M059J (cell line): ENCODE measurements at regions not wholly inside any gene's neighbourhood (a gene's known extent, or its start where the extent isn't known, plus 50 kb on each side); places are given as distances from the start of the nearest gene placed in this dataset.
A peak's percentile ranks its signal among the peaks of the same experiment; 100 is the strongest.
"Not testable (repeated sequence)": the region's sequence is repeated elsewhere in the genome, so short reads cannot be mapped to it uniquely, and the experiment has no call there.

Source experiments
- DNase-seq: peaks from one replicate; pipeline ENCODE4 v3.0.0-alpha.2; 2012; ENCODE audit warnings: low read depth

DNA sequence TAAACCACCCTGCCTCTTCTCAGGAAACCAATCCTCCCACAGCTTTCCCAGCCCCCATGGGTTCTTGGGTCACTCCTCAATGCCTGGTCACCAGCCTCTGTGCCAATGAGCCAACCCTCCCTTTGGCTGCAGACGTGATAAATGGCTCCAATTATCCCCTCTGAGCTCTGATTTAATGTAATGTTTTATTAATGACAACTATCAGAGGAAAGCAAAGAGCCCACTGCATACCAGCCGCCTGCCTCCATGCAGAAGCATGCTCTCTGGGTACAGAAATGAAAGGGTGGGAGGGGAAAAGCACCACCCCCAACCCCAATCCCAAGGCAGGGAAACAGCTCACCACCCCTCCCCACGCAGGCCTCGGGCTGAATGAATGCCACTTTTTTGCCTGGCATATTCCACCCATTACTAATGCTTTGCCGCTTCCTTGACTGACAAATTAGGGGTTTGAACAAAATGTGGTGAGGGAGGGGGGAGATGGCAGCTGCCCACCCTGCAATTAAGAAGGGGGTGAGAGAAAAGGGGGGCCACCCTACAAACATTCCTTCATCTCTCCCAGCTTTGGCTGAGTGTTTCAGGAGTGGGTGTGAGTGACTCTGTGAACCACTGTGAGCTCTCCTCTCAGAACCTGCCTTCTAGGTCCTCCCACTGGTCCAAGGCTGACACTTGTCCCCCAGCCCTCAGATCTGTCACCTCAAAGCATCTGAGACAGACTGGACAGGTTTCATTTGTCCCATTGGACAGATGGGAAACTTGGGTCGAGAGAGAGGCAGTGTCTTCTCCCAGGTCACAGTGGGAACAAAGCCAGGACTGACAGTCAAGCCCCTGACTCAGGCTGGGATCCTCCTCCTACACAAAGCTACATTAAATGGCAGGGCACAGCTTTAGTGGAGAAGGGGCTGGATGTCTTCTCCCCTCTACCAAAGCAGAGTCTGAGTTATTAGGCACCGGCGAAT, 161.5 kb downstream of the TMEM132E start:
- no peak for DNase-seq

DNA sequence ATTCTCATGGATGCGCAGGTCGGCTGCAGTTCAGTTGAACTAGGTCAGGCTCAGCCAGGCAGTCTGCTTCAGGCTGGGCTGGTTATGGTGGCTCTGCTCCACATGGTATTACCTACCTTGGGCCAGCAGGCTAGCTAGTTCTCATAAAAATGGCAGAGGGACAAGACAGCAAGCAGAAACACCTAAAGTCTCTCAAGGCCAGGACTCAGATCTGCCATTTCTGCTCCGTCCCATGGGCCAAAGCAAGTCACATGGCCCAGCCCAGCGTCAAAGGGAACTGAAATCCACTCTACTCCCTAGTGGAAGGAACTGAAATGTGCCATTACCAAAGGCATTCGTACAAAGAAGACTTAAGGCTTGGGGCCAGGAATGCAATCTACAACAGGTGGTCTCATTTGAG, 160.0 kb downstream of the TMEM132E start:
- DNase-seq = no peak

DNA sequence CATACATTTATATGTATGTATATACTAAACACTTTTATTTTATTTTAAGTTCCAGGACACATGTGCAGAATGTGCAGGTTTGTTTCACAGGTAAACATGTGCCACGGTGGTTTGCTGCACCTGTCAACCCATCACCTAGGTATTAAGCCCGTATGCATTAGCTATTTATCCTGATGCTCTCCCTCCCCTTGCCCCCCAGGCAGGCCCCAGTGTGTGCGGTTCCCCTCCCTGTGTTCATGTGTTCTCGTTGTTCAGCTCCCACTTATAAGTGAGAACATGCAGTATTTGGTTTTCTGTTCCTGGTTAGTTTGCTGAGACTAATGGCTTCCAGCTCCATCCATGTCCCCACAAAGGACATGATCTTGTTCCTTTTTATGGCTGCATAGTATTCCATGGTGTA, 158.3 kb downstream of the TMEM132E start:
- DNase-seq = not testable (repeated sequence)

DNA sequence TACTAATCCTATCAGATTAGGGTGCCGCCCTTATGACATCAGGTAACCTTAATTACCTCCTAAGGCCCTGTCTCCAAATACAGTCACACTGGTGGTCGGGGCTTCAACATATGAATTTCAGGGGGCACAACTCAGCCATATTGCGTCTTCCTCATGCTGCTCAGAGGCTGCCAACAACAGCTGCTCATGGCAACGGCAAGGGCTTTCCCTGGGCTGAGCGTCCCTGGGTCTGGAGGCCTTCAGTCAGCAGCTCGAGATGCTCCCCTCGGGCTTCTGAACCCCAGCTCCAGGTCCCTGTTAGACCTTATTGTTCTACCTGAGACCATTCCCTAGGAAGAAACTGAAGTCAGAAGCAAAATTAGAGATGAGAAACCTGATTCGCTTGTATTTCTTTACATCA, 157.2 kb downstream of the TMEM132E start:
- no peak for DNase-seq

DNA sequence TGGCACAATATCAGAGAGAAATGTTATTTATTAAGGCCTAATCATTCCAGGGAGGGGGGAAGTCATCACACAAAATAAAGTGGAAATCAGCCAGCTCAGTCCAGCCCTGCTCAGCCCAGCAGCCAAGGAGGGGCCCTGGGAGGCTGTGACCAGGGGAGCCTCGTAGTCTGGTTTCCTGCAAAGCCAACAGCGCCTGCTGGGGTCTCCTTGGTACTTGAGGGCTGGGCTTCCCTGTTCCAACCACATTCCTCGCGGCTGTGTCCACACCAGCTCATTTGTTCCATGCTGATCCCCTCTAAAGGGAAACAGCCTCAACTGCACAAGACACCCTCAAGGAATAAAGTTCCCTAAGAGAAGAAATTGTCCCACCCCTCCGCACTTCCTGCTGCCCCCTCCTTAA, 154.0 kb downstream of the TMEM132E start:
- no peak for DNase-seq

DNA sequence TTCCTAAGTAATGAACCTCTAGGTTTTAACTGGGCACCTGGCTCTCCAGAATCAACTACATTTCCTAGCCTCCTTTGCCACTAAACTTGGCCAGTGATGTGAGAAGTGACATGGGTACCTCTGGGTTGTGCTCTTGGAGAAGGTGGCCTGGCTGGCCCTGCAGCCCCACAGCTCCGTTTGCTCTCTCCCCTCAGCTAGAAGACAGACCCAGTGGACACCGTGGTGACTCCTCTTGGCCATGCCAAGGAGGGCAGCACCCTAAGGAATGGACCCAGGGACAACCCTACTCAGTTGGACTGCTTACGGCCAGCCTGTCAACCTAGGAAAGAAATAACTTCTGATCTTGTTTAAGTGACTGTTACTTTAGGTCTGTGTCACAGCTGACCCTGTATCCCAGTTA, 151.4 kb downstream of the TMEM132E start:
- DNase-seq = no peak

DNA sequence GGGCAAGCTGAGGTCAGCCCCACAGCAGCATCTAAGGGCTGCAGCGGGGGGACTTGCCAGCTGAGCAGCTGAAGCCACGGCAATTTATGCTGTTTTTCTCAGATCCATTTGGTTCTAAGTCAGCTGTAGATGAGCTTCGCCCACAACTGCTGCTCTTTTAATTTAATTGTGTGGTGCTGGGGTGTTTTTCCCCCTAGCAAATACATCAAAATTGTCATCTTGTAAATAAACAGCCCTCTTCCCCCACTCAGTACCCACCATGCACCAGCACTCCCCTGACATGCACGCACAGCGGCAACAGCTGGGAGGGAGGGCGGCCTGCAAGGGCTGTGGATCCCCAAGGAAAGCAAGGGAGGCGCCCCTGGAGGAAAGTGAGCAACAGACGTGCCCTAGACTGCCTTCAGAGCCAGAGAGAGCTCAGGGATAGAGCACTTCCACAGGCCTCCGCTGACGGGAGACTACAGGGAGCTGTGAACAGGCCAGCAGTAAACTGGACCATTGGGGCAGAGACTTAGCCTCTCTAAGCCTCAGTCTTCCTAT, 149.5 kb downstream of the TMEM132E start:
- no peak for DNase-seq

DNA sequence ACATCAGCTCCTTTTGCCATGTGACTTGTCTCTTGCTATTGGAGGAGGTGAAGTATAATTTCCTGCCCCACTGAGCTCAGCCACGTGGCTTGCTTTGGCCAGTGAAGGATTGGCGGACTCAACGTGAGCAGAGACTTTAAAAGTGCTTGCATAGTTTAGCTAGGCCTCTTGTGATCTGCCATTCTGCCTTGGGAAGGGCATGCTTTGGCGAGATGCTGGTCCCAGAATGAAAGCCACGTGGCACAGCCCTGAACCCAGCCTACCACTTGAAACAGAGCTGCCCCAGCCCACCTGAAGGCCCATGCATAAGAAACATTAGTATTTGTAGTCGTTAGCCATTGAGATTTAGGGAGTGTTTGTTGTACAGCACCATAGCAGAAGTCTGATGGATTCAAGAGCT, 148.2 kb downstream of the TMEM132E start:
- DNase-seq = no peak

DNA sequence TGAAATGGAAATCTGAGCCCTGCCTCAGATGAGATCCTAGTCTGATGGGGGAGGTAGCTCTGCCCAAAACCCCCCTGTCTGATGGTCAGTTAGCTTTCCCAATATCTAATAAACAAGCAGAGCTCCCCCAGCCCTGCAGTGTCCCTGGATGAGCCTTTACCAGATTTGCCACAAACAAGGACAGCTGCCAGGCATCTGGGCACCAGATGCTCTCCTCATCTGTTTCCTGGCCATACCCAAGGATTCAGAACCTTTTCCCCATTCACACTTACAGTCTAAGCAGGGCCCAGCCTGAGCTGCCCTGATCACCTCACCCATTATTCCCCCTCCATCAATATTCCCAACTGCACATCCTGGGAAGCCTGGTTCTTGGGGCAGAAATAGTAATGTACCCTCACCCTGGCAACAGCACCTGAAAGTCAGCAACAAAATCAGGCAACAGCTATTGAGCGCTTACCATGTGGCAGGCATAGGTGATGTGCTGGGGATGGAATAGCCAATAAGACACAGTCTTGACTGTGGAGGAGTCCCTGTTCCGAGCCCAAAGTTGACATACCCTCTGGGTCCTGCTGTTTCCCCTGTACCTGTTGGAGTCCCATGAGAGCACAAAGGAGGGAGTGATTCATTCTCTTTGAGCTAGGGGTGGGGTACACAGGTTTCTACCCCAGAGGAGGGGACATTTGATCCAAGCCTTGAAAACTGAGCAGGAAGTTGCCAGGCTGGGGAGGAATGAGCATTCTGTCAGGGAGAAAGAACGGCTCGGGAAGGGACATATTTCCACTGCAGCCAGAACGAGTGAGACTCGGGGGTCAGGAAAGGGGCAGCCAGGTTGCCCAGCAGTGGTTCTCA, 147.4 kb downstream of the TMEM132E start:
- DNase-seq = no peak

DNA sequence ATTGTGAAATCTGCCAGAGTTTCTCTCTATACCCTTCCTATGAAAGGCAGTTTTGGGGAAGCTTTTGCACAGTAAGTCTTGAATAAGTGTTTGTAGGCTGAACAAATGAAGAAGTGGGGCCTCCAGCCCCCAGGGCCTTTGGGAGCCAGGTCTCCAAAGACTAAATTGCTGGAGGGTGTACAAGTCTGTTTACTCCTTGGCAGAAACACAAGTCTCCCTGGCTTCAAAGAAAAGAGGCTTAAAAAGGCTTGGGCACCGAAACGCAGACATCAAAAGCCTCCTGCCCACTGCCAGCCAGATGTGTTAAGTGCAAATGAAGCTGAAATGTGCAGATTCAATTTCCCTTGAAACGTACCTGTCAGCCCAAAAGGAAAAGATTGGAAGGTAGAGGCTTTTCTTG, 146.3 kb downstream of the TMEM132E start:
- no peak for DNase-seq

DNA sequence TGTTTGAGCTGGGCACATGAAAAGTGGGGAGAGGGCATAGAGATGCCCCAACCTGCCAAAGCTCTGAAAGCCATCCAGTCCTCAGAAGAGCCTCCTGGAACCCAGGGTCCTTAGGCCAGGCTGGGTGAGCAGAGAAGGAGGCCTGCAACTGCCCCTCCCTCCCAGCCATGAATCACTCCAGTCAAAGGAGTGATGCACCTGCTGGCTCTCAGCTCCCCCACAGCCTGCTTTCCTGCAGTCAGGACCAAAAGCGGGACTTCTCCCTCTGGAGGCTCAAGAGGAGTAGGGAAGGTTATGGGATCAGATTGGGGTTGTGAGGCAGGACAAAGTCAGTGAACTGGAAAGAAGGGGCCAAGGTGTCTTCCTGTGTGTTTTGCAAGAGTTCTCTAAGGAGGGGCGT, 145.6 kb downstream of the TMEM132E start:
- no peak for DNase-seq

DNA sequence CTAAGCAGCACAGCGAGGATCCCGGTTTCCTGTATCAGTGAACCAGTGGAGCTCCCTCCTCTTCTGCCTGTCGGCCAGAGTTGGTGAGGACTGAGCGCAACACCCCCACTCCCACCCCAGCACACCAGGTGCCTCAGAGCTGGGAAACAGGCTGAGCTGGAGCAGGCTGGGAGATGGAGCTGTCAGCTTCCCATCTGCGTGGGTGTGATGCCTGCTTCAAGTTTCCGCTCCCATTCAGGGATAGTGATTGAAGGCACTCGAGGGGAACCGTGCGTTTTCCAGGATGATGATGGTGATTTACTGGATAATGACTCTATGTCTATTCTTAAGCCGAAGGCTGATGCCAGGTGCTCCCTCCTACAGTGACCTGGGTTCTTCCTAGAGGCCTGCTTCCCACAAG, 144.5 kb downstream of the TMEM132E start:
- no peak for DNase-seq

DNA sequence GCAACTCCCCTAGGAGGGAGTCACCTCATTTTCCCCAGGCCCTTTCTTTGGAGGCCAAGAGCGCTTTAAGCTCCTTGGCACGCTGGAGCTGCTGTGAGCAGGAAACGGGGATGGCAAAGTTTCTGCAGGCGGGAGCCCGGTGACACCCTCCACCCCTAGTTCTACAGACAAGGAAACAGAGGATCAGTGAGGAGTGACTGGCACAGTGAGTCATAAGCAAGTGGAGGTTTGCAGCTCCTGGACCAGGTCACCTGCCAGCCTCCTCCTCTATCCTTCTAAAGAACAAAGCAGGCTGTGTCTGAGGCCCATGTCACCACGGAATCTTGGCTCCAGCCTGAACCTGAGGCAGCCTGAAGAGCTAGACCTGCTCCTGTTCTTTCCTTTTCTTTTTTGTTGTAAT, 141.9 kb downstream of the TMEM132E start:
- DNase-seq = peak; percentile 67

DNA sequence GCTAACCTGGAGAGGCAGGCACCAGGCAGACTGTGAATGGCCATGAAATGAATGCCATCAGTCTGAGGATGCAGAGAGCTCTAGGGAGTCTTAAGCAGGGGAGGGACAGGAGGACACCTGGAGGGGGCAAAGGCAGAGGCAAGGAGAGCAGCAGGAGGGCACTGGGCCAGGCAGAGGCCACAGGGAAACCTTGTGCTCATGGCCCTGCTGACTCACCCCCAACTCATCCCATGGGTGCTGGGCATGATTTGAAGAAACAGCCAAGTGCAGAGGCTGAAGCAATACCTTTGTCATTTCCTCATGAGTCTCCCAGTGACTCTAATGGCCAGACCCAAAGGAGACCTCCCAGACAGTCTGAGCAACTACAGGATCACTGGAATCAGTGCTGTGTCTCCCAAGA, 141.4 kb downstream of the TMEM132E start:
- peak; percentile 79 for DNase-seq

DNA sequence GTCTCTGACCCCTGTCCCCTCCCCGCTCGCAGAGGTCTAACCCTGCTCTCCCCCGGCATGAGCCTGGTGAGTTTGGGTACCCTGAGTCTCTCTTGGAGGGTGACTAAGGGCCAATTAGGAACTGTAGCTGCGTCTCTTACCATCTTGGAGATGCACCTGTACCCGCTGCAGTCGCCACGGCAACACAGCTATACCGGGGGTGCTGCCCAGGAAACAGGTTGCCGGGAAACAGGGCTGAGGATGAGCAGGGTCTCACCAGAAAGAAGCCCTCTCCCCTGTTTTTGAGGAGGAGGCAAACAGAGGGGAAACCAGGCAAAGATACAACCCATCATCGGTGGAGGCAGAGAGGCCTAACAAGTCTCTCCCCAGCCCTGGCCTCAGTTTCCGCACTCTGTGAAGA, 140.2 kb downstream of the TMEM132E start:
- DNase-seq = no peak

DNA sequence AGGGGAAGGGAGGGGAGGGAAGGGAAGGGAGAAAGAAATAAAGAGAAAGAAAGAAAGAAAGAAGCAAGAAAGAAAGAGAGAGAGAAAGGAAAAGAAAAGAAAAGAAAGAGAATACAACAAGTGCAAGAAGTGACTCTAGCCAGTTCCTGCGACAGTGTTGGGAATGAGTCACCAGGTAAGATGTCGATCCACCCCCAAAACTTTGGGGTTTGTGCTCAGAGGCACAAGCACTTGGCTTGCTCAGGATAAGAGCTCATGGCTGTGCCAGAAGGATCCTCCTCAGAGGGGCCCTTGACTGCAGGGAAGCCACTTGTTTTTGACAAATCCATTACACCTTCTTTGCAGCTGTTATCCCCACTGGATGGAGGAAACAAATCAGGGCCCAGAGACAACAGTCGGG, 137.7 kb downstream of the TMEM132E start:
- DNase-seq = no peak

DNA sequence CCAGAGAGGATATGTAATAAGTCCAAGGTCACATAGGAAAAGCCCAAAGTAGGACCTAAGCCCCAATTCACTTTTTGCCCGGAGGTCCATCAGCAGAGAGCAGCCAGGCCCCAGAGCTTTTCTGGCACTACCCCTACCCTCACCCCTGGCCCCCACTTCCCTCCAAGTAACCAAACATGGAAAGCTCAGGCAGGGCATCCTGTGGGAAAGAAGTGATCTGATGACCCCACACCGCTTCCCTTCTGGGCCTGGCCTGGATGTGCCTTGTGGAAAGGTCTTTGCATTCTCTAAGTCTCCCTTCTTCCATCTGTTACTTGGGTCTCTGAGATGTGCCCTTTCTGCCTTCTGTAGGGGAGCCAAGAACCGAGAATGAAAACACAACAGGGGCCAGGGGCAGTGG, 136.9 kb downstream of the TMEM132E start:
- no peak for DNase-seq

DNA sequence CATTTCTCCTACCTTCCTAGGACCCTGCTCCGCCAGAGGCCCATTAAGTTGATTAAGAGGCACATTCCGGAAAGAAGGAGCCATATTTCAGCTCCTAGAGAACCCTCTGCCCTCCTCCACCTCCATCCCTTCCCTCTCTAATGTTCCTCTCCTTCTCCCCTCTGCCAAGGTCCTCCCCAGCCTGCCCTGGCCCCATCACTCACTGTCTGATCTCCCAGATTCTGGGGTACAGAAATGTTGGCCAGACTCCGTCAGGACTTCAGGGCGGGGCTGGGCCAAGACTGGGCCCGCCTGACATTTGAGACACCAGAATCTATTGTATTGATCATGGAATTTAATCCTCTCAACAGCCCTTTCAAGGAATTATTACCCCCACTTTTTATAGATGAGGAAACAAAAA, 136.1 kb downstream of the TMEM132E start:
- DNase-seq = no peak

DNA sequence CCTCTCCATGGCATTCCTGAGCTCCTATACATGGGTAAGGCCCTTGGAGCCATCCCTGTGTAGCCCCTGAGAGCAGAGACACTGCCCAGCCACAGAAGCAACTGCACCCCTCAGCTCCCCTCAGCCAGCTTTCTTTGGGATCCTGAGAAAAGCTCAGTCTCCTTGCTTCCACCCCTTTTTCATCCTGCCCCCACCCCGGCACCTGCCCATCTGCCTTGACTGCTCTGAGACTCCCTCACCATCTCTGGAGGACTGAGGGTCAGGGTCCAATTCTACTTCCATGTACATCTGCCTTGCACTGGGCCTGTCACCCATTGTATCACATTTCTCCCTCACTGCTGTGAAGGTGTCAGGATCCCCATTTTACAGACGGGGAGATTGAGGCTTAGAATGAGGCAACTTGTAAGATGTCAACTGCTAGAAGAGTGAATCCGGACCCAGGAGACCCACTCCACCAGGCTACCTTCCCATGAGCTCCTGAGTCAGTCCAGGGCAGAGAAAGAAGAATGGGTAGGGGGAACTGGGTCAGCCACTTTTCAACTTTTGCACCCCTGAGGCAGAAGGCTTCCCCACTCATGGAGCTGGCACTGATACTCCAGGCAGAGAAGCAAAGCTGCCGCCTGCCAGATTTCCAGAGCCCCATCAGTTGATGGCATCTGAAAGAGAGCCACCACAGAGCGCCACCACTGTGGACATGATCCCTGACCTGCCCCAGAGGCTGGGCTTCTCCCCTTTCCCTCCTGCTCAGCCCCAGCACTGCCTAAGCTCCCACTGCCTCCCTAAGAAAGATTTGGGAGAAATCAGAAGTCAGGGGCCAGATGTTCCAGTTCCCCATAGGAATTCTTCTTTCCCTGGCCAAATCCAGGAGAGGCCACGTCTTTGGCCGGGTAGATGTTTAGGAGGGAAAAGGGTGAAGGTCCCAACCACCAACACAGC, 135.4 kb downstream of the TMEM132E start:
- no peak for DNase-seq

DNA sequence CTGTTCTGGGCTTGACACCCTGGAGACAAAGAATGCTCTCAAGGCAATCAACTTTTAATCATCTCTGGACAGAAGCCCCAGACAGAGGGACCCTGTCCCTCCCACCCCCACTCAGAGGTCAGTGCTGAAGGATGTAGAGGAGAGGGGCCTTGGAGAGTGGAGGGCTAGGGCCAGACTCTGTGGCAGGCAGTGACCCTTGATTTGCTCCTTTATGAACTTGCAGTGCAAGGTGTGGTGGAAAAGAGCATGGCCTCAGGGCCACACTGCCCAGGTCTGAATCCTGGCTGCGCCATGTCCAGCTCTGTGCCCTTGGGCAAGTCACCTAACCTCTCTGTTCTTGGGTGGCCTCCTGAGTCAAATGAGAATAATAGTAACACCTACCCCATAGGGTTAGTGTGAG, 134.3 kb downstream of the TMEM132E start:
- DNase-seq = no peak

DNA sequence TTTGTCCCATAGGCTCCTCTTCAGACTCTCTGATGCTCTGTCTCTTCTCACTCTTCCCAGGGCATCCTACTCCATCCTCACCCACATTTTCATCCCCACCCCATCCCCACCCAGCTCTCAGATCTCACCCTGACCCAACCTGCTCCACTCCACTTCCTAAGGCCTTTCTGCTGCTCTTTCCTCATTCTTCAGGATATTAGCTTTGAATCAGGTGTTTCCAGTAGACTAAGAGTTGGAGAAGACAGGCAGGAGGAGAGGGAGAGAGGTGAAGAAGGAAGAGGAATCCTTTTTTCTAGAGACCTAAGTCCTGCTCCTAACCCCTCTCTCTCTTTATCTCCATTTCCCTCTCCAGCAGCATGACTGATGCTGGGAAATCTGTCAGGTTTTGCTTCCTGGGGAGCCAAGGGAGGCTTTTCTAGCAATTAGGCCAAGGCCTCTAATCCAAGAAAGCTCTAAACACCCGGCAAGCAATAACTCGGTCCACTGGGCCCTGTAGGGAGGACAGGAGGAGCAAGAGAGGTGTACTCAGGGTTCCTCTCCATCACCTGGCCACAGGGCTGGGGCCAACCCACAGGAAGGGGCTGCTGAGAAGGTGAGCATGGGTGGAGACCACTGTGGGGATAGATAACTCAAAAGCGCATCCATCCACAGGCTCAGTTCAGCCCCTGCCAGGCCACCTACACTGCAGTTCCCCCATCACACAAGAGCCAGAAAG, 133.3 kb downstream of the TMEM132E start:
- no peak for DNase-seq
